Spleen (tissue), 7 donors: ENCODE measurements at regions not wholly inside any gene's neighbourhood (a gene's known extent, or its start where the extent isn't known, plus 50 kb on each side); places are given as distances from the start of the nearest gene placed in this dataset.

Experiments
- CTCF ChIP-seq, 11 experiments: fragments of 200-600 bp in 7 of 11; fragments of 450-650 bp in 4 of 11; sonication (generic) in 4 of 11; IDR thresholded peaks in 8 of 11; conservative IDR thresholded peaks in 3 of 11; 1 replicate in 7 of 11; 2 replicates in 4 of 11; pipeline versions ENCODE4 v1.4.0 to v1.8.0; 2016 to 2021; ENCODE audit warnings: antibody characterized with exemption in 11 of 11, inconsistent platforms in 4 of 11, mild to moderate bottlenecking in 1 of 11
- POLR2A ChIP-seq, 3 donors: fragments of 450-650 bp; IDR thresholded peaks; one replicate each; pipeline ENCODE4 v1.5.1; 2017; ENCODE audit warnings: antibody characterized with exemption in 3 of 3, mild to moderate bottlenecking in 1 of 3
- POLR2AphosphoS5 ChIP-seq, 3 donors: sonication (generic); formaldehyde crosslinking; IDR thresholded peaks; one replicate each; pipeline ENCODE4 v1.5.1; 2017; ENCODE audit warnings: antibody characterized with exemption in 3 of 3
- donor health status: DM: no; HTN: no; CAD: no; lungs with moderate emphysema.
- donor health status: DM: no; HTN: no; CAD: no.
- donor health status: DM: no; HTN: no; CAD: no.

- TF ChIP-seq POLR2A (IDR thresholded peaks at IDR 0.05) = no peak
- no peak for TF ChIP-seq CTCF (IDR thresholded peaks at IDR 0.05 in 8 of 11, conservative IDR thresholded peaks at IDR 0.05 in 3 of 11)
- no peak for TF ChIP-seq POLR2AphosphoS5 (IDR thresholded peaks at IDR 0.05)
Observed at GRCh38 chr11:112792070-112792469, 169.2 kb upstream of the NCAM1 start.
